Hepatocyte (in vitro differentiated cells): ENCODE measurements at regions not wholly inside any gene's neighbourhood (a gene's known extent, or its start where the extent isn't known, plus 50 kb on each side); places are given as distances from the start of the nearest gene placed in this dataset.
A peak's percentile ranks its signal among the peaks of the same experiment; 100 is the strongest.

ENCODE experiments used
- DNase-seq: peaks from one replicate; pipeline ENCODE4 v3.0.0-alpha.2; 2016; ENCODE audit warnings: low spot score
- H2AFZ ChIP-seq: fragments of 200-600 bp; sonication (generic); 2 replicates; pipeline ENCODE4 v1.6.0; 2016; ENCODE audit warnings: antibody characterized with exemption, mild to moderate bottlenecking
- H3K27ac ChIP-seq: fragments of 200-600 bp; sonication (generic); 2 replicates; pipeline ENCODE4 v1.5.1; 2016; ENCODE audit warnings: mild to moderate bottlenecking
- H3K27me3 ChIP-seq: fragments of 200-600 bp; sonication (generic); 2 replicates; pipeline ENCODE4 v1.6.1; 2016
- H3K36me3 ChIP-seq: fragments of 200-600 bp; sonication (generic); replicated peaks from 2 replicates; pipeline ENCODE4 v1.5.1; 2016; ENCODE audit warnings: low read depth; ENCODE audit not compliant: insufficient read depth
- H3K4me1 ChIP-seq: fragments of 200-600 bp; sonication (generic); 2 replicates; pipeline ENCODE4 v1.5.1; 2016; ENCODE audit warnings: mild to moderate bottlenecking, moderate library complexity; ENCODE audit not compliant: insufficient read depth
- H3K4me2 ChIP-seq: fragments of 200-600 bp; sonication (generic); 2 replicates; pipeline ENCODE4 v1.6.0; 2016
- H3K4me3 ChIP-seq: fragments of 200-600 bp; sonication (generic); 2 replicates; pipeline ENCODE4 v1.5.1; 2016; ENCODE audit warnings: mild to moderate bottlenecking
- H3K79me2 ChIP-seq: fragments of 200-600 bp; sonication (generic); 2 replicates; pipeline ENCODE4 v1.6.0; 2017; ENCODE audit warnings: mild to moderate bottlenecking
- H3K9me2 ChIP-seq: fragments of 200-600 bp; sonication (generic); replicated peaks from 2 replicates; pipeline ENCODE4 v1.6.0; 2017; ENCODE audit warnings: mild to moderate bottlenecking; ENCODE audit not compliant: insufficient read depth
- H3K9me3 ChIP-seq: fragments of 200-600 bp; sonication (generic); 2 replicates; pipeline ENCODE4 v1.5.1; 2016; ENCODE audit warnings: low read depth, mild to moderate bottlenecking
- H4K20me1 ChIP-seq: fragments of 200-600 bp; sonication (generic); 2 replicates; pipeline ENCODE4 v1.6.0; 2016; ENCODE audit warnings: mild to moderate bottlenecking; ENCODE audit not compliant: insufficient read depth, poor library complexity, severe bottlenecking
- EZH2 ChIP-seq: fragments of 200-600 bp; sonication (generic); IDR thresholded peaks from 2 replicates; pipeline ENCODE4 v1.6.1; 2016; ENCODE audit warnings: antibody characterized with exemption, mild to moderate bottlenecking, borderline replicate concordance
- EZH2phosphoT487 ChIP-seq: fragments of 200-600 bp; sonication (generic); IDR thresholded peaks from one replicate; pipeline ENCODE4 v1.6.1; 2018; ENCODE audit warnings: antibody characterized with exemption, mild to moderate bottlenecking, low read depth, moderate library complexity; ENCODE audit not compliant: unreplicated experiment, severe bottlenecking
- WGBS: methylation state at CpG from one replicate; pipeline ENCODE4 v1.1.6; 2016; ENCODE audit warnings: low lambda C conversion rate; ENCODE audit errors: missing lambda C conversion rate; 5-methylcytosine and 5-hydroxymethylcytosine counted together
- TF ChIP-seq, protein P1 (sequence below): fragments of 200-600 bp; sonication (generic); IDR thresholded peaks from 2 replicates; pipeline ENCODE4 v1.5.1; 2016; ENCODE audit warnings: antibody characterized with exemption, mild to moderate bottlenecking; ENCODE audit not compliant: poor library complexity

DNA sequence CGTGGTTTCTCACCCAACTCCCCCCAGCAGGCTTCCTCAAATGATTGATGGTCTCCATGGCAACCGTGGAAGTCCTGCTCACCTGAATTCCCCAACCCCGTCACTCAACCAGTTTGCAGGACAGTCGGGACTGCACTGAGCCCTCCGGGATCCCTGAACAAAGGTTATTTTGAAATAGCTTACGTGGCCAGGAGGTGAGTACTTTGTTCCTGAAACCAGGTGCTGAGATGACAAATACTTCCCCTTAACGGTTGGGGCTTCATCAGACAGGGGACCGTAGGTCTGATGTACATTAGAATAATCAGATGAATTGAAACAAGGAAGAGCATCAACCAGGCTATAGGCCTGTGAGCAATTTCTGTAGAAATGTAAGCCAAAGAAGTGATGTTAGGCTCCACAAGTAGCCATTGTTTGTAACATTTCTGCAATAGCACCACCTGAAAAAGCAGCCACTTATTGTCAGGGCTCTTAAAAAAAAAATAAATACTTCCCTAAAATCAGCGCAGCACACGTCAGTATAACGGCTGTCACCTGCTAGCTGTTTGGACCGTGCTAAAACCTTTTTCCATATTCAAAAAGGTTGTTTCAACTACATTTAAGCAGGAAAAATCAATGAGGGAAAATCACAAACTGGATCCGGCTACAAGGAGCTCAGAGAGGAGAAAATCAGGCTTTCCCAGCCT lies 206.4 kb upstream of the ID2 start:
- Histone ChIP-seq H3K79me2 (no peaks in the 10 kb centered on the region), H3K27ac (peak overlapping the region; percentile 93), H3K4me3 (no peak overlapping the region), H2AFZ (no peak overlapping the region), H3K9me3 (no peaks in the 10 kb centered on the region), H4K20me1 (no peaks in the 10 kb centered on the region), H3K27me3 (no peaks in the 10 kb centered on the region), H3K4me2 (no peak overlapping the region), H3K4me1 (peaks cover 39% of the 10 kb centered on the region), H3K36me3 (no peaks in the 10 kb centered on the region), H3K9me2 (no peaks in the 10 kb centered on the region)
- peak; percentile 87 for DNase-seq
- WGBS = 63% methylated on average over 13 of the region's 13 CpGs
- TF ChIP-seq, protein P1, sequence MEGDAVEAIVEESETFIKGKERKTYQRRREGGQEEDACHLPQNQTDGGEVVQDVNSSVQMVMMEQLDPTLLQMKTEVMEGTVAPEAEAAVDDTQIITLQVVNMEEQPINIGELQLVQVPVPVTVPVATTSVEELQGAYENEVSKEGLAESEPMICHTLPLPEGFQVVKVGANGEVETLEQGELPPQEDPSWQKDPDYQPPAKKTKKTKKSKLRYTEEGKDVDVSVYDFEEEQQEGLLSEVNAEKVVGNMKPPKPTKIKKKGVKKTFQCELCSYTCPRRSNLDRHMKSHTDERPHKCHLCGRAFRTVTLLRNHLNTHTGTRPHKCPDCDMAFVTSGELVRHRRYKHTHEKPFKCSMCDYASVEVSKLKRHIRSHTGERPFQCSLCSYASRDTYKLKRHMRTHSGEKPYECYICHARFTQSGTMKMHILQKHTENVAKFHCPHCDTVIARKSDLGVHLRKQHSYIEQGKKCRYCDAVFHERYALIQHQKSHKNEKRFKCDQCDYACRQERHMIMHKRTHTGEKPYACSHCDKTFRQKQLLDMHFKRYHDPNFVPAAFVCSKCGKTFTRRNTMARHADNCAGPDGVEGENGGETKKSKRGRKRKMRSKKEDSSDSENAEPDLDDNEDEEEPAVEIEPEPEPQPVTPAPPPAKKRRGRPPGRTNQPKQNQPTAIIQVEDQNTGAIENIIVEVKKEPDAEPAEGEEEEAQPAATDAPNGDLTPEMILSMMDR = no peak
- TF ChIP-seq EZH2 = no peak
- TF ChIP-seq EZH2phosphoT487 = no peak

DNA sequence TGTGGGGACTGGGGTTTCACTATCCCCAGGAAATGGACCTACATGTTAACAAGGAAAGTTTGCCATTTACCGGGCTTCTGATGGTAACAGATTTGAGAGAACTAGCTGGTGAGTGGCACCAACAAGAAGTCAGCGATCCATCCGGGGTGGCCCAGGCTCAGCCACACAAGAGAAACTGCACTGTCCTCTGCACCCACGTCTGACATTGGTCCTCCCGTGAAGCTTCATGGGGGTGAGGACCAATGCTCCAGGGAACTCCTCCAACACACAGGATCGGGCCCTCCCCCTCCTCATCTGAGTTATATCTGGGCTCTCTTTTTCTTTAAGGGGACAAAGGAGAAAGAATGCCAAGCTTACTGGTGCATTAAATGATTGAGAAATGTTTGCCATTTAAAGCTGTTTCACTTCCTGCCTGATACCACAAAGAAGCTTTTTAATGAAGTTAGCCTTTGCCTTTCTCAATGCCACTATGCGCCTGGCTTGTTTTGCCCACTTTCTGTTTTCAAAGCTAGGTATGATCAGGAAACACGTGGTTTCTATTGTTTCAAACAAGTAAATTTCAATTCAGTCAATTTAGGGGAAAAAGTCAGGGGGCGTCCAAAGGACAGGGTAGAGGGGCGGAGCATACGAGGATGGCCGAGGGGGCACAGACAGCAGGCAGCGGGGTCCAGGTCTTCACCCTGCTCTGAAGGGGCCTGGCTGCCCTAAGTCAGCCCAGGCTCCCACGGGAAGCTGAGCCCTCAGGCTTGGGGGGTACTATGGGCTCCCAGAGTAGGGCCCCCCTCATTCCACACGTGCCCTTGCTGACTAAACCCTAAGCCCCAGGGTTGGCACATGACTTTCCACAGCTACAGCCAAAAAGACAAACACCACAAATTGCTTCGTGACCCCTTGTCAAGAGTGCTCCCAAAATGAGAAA lies 204.0 kb upstream of the ID2 start:
- WGBS = 89% methylated on average over 16 of the region's 16 CpGs
- no peak for DNase-seq
- Histone ChIP-seq H3K9me3 (no peaks in the 10 kb centered on the region), H3K4me1 (peaks cover 39% of the 10 kb centered on the region), H3K4me3 (no peak overlapping the region), H4K20me1 (no peaks in the 10 kb centered on the region), H3K36me3 (no peaks in the 10 kb centered on the region), H3K9me2 (no peaks in the 10 kb centered on the region), H2AFZ (no peak overlapping the region), H3K4me2 (no peak overlapping the region), H3K79me2 (no peaks in the 10 kb centered on the region), H3K27ac (peak overlapping the region; percentile 81), H3K27me3 (no peaks in the 10 kb centered on the region)
- TF ChIP-seq, protein P1 = no peak
- TF ChIP-seq EZH2phosphoT487 = no peak
- no peak for TF ChIP-seq EZH2

DNA sequence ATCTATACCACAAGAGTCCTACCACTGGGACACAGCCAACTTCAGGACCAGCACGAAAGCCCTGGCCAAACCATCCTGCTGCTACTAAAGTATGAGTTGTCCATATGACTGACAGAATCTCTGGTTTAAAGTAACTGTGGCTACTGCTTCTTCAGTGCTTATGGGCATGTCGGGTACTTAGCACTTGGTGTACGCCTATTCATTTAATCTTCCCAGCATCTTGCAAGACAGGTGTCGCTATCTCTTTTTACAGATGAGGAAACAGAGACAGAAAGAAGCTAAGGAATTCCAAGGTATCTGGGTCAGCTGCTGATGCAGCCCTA lies 203.4 kb upstream of the ID2 start:
- Histone ChIP-seq H3K4me3 (no peak overlapping the region), H3K9me2 (no peaks in the 10 kb centered on the region), H3K27me3 (no peaks in the 10 kb centered on the region), H3K79me2 (no peaks in the 10 kb centered on the region), H3K4me1 (peaks cover 39% of the 10 kb centered on the region), H3K27ac (peak overlapping the region; percentile 81), H3K4me2 (no peak overlapping the region), H3K36me3 (no peaks in the 10 kb centered on the region), H2AFZ (no peak overlapping the region), H3K9me3 (no peaks in the 10 kb centered on the region), H4K20me1 (no peaks in the 10 kb centered on the region)
- TF ChIP-seq, protein P1 = no peak
- no peak for DNase-seq
- WGBS = 81% methylated on average over 4 of the region's 4 CpGs
